CD4-positive, alpha-beta T cell (primary cell): ENCODE measurements at regions not wholly inside any gene's neighbourhood (a gene's known extent, or its start where the extent isn't known, plus 50 kb on each side); places are given as distances from the start of the nearest gene placed in this dataset.

Source experiments
- ATAC-seq: fragments of 200-7000 bp; cut with Tn5 transposase; one replicate; pipeline ENCODE4 v1.10.0; 2022; ENCODE audit warnings: mild to moderate bottlenecking; ENCODE audit not compliant: poor library complexity
- CTCF ChIA-PET: fragments of 350-600 bp; sonication (Branson Sonifier 250); formaldehyde crosslinking; loops from one replicate; lab custom pipeline; 2021; ENCODE audit warnings: antibody characterized with exemption, inconsistent platforms; lab: Charles Lee
- POLR2A ChIA-PET: fragments of 350-600 bp; sonication (Branson Sonifier 250); formaldehyde crosslinking; loops from one replicate; lab custom pipeline; 2021; ENCODE audit warnings: antibody characterized with exemption, inconsistent platforms; lab: Charles Lee
- DNase-seq, 14 experiments: peaks; one replicate each; pipeline ENCODE4 v3.0.0-alpha.2; 2013 to 2020; ENCODE audit warnings: mixed read lengths in 2 of 14
- H3K27ac ChIP-seq, 2 donors: one replicate each; pipeline versions ENCODE4 v1.5.1 to v1.7.0; 2013; ENCODE audit warnings: low read length in 2 of 2, low read depth in 1 of 2, mild to moderate bottlenecking in 1 of 2
- H3K27me3 ChIP-seq, 2 experiments: 1 replicate in 1 of 2; 2 replicates in 1 of 2; pipeline versions ENCODE4 v1.6.1 to v1.7.0; 2013; ENCODE audit warnings: low read length in 2 of 2, control low read depth in 1 of 2, mild to moderate bottlenecking in 1 of 2, moderate library complexity in 1 of 2; ENCODE audit not compliant: insufficient read depth in 2 of 2, control insufficient read depth in 1 of 2
- H3K36me3 ChIP-seq: one replicate; pipeline ENCODE4 v1.6.1; 2013; ENCODE audit warnings: low read length, control low read depth; ENCODE audit not compliant: insufficient read depth
- H3K4me1 ChIP-seq: one replicate; pipeline ENCODE4 v1.6.1; 2013; ENCODE audit warnings: low read length, control low read depth; ENCODE audit not compliant: insufficient read depth
- H3K4me3 ChIP-seq: one replicate; pipeline ENCODE4 v1.5.1; 2013; ENCODE audit warnings: mild to moderate bottlenecking, low read length, moderate library complexity
- H3K9me3 ChIP-seq, 2 experiments: 1 replicate in 1 of 2; 2 replicates in 1 of 2; pipeline versions ENCODE4 v1.6.1 to v1.7.0; 2013; ENCODE audit warnings: low read length in 2 of 2, mild to moderate bottlenecking in 2 of 2, control low read depth in 1 of 2, moderate library complexity in 1 of 2; ENCODE audit not compliant: control insufficient read depth in 1 of 2, insufficient read depth in 1 of 2
- H3K27ac Mint-ChIP-seq: one replicate; pipeline ENCODE4 v1.8.0; 2020; ENCODE audit warnings: mixed read lengths
- H3K27me3 Mint-ChIP-seq: one replicate; pipeline ENCODE4 v1.8.0; 2021; ENCODE audit warnings: mixed read lengths
- H3K36me3 Mint-ChIP-seq: one replicate; pipeline ENCODE4 v1.8.0; 2021; ENCODE audit warnings: low read depth, mixed read lengths
- H3K4me1 Mint-ChIP-seq: one replicate; pipeline ENCODE4 v1.8.0; 2021; ENCODE audit warnings: low read depth, mixed read lengths
- H3K4me3 Mint-ChIP-seq: one replicate; pipeline ENCODE4 v1.8.0; 2020; ENCODE audit warnings: mild to moderate bottlenecking, mixed read lengths
- H3K9me3 Mint-ChIP-seq: one replicate; pipeline ENCODE4 v1.8.0; 2020; ENCODE audit warnings: mixed read lengths
- CTCF ChIP-seq: fragments of 200-600 bp; IDR thresholded peaks from one replicate; pipeline ENCODE4 v1.8.0; 2022; ENCODE audit warnings: antibody characterized with exemption, mild to moderate bottlenecking
- intact Hi-C, 2 experiments: fragments of 100-400 bp; cut with DNase I in 1 of 2; cut with micrococcal nuclease in 1 of 2; formaldehyde crosslinking; loops; one replicate each; pipeline versions ENCODE4 v1.15.1 to v1.9.0; 2023 to 2025; cut with DNase I, micrococcal nuclease

- POLR2A ChIA-PET: interaction anchor here (2.7 kb wide), 1 partner anchor 33 kb away, joined by 12 read pairs; no protein-coding TSS in a partner anchor
- CTCF ChIA-PET: no interaction called here
- TF ChIP-seq CTCF: no peak
Observed at GRCh38 chr2:109065391-109065734, 63.6 kb upstream of the SH3RF3 start.

GRCh38 chr2:109064660-109065390 lies 64.2 kb upstream of the SH3RF3 start:
- TF ChIP-seq CTCF: no peak
- no peaks in the 10 kb centered on the region for H3K27me3 ChIP-seq
- H3K36me3 ChIP-seq: no peaks in the 10 kb centered on the region
- ChIA-PET POLR2A (interaction anchor here (2.7 kb wide), 1 partner anchor 33 kb away, joined by 12 read pairs; no protein-coding TSS in a partner anchor), CTCF (no interaction called here)
- H3K9me3 Mint-ChIP-seq: no peaks in the 10 kb centered on the region
- peaks cover 21% of the 10 kb centered on the region for H3K4me1 ChIP-seq
- ATAC-seq (no peak), DNase-seq (no peak)
- H3K36me3 Mint-ChIP-seq: no peaks in the 10 kb centered on the region
- H3K4me3 ChIP-seq: no peak overlapping the region
- H3K27ac ChIP-seq: no peak overlapping the region
- H3K9me3 ChIP-seq: no peaks in the 10 kb centered on the region
- peaks cover 36% of the 10 kb centered on the region for H3K4me1 Mint-ChIP-seq
- H3K4me3 Mint-ChIP-seq: no peak overlapping the region
- H3K27ac Mint-ChIP-seq: no peak overlapping the region
- intact Hi-C loops: loop anchor here in 1 of 2 experiments (5.0 kb wide), 1 partner anchor 78 kb away; the partner anchor contains the start of gene EDAR
- no peaks in the 10 kb centered on the region for H3K27me3 Mint-ChIP-seq

More at GRCh38 chr2:109065391-109065734, 63.6 kb upstream of the SH3RF3 start:
- H3K36me3 ChIP-seq: no peaks in the 10 kb centered on the region
- peaks cover 15% of the 10 kb centered on the region for H3K4me1 ChIP-seq
- no peak overlapping the region for H3K27ac ChIP-seq
- Mint-ChIP-seq H3K27ac (no peak overlapping the region), H3K9me3 (no peaks in the 10 kb centered on the region), H3K4me3 (no peak overlapping the region), H3K4me1 (peaks cover 31% of the 10 kb centered on the region), H3K27me3 (no peaks in the 10 kb centered on the region), H3K36me3 (no peaks in the 10 kb centered on the region)
- no peak for ATAC-seq
- no peaks in the 10 kb centered on the region for H3K9me3 ChIP-seq
- no peaks in the 10 kb centered on the region for H3K27me3 ChIP-seq
- no peak for DNase-seq
- no peak overlapping the region for H3K4me3 ChIP-seq
- intact Hi-C loops: no loop called here

GRCh38 chr2:109062859-109063700 lies 65.9 kb upstream of the SH3RF3 start:
- Mint-ChIP-seq H3K9me3 (no peaks in the 10 kb centered on the region), H3K27me3 (no peaks in the 10 kb centered on the region), H3K4me3 (no peak overlapping the region), H3K27ac (no peak overlapping the region), H3K36me3 (no peaks in the 10 kb centered on the region), H3K4me1 (peaks cover 47% of the 10 kb centered on the region)
- DNase-seq: peak in 7 of 14 experiments; percentile 9 to 50 (median 25)
- Histone ChIP-seq H3K4me1 (peaks cover 25% of the 10 kb centered on the region), H3K27me3 (no peaks in the 10 kb centered on the region), H3K27ac (no peak overlapping the region), H3K4me3 (no peak overlapping the region), H3K36me3 (no peaks in the 10 kb centered on the region), H3K9me3 (no peaks in the 10 kb centered on the region)
- ATAC-seq: peak; percentile 32
- intact Hi-C loops: loop anchor here in 1 of 2 experiments (5.0 kb wide), 1 partner anchor 76 kb away; the partner anchor contains the start of gene EDAR
- TF ChIP-seq CTCF: no peak
- POLR2A ChIA-PET: interaction anchor here (2.7 kb wide), 1 partner anchor 31 kb away, joined by 12 read pairs; no protein-coding TSS in a partner anchor
- CTCF ChIA-PET: no interaction called here
